Stimulated activated effector memory CD8-positive, alpha-beta T cell treated with anti-CD3 and anti-CD28 coated beads, Interleukin-12 subunit alpha, Interleukin-12 subunit beta, amount 100 ng/mL, for 72 hours (primary cell): ENCODE measurements at regions not wholly inside any gene's neighbourhood (a gene's known extent, or its start where the extent isn't known, plus 50 kb on each side); places are given as distances from the start of the nearest gene placed in this dataset.
A peak's percentile ranks its signal among the peaks of the same experiment; 100 is the strongest.

Experiments used
- ATAC-seq: fragments of 150-1000 bp; cut with Tn5 transposase; 2 replicates; pipeline ENCODE4 v1.10.0; 2021
- DNase-seq, 2 donors: peaks; one replicate each; pipeline ENCODE4 v3.0.0; 2021 to 2022; ENCODE audit warnings: low spot score in 2 of 2
- H3K27ac Mint-ChIP-seq: one replicate; pipeline ENCODE4 v1.8.0; 2022; ENCODE audit warnings: mild to moderate bottlenecking, mixed read lengths
- H3K36me3 Mint-ChIP-seq: one replicate; pipeline ENCODE4 v1.8.0; 2022; ENCODE audit warnings: mild to moderate bottlenecking, mixed read lengths
- H3K4me1 Mint-ChIP-seq: one replicate; pipeline ENCODE4 v1.8.0; 2022; ENCODE audit warnings: mixed read lengths
- H3K4me3 Mint-ChIP-seq: one replicate; pipeline ENCODE4 v1.8.0; 2022; ENCODE audit warnings: mild to moderate bottlenecking, mixed read lengths
- H3K9me3 Mint-ChIP-seq: one replicate; pipeline ENCODE4 v1.8.0; 2022; ENCODE audit warnings: mixed read lengths

DNA sequence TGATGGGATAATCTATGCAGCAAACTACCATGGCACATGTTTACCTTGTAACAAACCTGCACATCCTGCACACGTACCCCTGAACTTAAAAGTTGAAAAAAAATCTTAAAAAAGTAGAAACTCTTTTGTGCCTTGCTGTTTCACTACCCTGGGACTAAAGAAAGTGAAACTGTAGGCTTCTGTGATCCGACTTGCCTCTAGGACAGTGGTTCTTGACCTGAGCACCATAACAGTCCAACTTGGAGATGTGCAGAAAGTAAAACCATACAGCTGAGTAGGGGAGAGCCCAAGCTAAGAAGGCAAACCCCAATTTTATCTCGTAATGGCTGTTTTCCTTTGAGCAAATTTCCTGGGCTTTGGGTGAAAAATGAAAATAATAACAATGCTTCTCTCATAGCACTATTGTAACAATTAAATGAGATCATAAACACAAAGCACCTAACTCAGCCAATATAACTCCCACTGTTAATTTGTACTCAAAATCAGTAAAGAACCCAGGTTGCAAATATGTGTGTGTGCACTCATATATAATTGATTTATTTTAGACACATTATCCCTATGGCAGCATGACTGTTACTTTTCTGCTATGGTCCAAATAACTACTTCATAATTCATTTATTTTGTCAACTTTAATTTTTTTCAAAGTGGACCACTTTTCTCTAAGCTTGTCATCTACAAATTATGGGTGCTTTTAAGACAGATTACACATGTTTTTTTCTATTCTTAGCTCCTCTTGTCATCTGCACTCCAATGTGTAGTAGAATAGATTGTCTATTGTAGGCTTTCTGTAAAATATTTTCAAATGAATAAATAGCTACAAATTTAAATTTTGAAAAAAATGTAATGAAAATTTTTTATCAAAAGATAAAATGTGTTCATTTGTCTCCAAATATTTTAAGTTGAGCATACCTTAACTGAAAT lies 334.9 kb downstream of the BTG1 start:
- H3K9me3 Mint-ChIP-seq = peaks cover 12% of the 10 kb centered on the region
- no peaks in the 10 kb centered on the region for H3K36me3 Mint-ChIP-seq
- no peak overlapping the region for H3K4me3 Mint-ChIP-seq
- H3K27ac Mint-ChIP-seq = no peak overlapping the region
- ATAC-seq (no peak), DNase-seq (no peak)
- peaks cover 12% of the 10 kb centered on the region for H3K4me1 Mint-ChIP-seq

DNA sequence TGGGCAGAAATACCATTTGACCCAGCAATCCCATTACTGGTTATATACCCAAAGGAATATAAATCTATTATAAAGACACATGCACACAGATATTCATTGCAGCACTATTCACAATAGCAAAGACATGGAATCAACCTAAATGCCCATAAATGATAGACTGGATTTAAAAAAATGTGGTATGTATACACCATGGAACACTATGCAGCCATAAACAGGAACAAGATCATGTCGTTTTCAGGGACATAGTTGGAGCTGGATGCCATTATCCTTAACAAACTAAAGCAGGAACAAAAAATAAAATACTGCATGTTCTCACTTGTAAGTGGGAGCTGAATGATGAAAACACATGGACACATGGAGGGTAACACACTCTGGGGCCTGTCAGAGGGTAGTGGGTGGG lies 335.6 kb downstream of the BTG1 start:
- ATAC-seq (no peak), DNase-seq (no peak)
- H3K27ac Mint-ChIP-seq = no peak overlapping the region
- H3K4me1 Mint-ChIP-seq = peaks cover 12% of the 10 kb centered on the region
- H3K36me3 Mint-ChIP-seq = no peaks in the 10 kb centered on the region
- H3K9me3 Mint-ChIP-seq = peaks cover 16% of the 10 kb centered on the region
- no peak overlapping the region for H3K4me3 Mint-ChIP-seq

DNA sequence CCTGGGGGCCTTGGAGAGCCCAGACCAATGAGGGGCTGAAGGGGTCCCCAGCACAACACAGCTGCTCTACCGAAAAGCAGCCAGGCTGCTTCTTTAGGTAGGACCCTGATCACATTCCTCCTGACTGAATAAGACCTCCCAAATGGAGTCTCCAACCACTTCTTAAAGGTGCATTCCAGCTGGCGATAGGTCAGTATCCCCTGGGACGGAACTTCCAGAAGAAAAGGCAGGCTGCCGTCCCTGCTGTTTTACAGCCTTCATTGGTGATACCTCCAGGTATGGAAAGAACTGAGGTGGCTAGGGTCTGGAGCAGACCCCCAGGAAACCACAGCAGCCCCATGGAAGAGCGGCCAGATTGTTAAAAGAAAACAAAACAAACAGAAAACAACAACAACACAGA lies 340.6 kb downstream of the BTG1 start:
- Mint-ChIP-seq H3K27ac (no peak overlapping the region), H3K4me1 (no peaks in the 10 kb centered on the region), H3K9me3 (peaks cover 16% of the 10 kb centered on the region), H3K4me3 (no peak overlapping the region), H3K36me3 (no peaks in the 10 kb centered on the region)
- DNase-seq (no peak), ATAC-seq (no peak)

DNA sequence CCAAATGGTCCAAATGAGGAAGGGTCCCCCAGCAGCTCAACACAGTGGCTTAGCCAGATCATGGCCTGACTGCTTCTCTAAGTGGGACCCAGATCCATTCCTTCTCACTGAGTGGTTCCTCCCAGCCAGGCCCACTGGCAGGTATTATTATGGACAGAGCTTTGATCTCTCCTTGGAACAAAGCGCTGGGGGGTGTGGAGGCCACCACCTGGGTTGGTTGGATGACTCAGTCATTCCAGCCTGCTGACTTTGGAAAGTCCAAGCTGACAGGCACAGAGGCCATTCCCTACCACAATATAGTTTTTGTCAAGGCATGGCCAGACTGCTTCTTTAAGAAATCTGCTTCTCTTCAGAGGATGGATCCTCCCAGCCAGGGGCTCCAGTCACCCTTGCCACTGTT lies 341.1 kb downstream of the BTG1 start:
- no peaks in the 10 kb centered on the region for H3K4me1 Mint-ChIP-seq
- no peaks in the 10 kb centered on the region for H3K36me3 Mint-ChIP-seq
- DNase-seq = no peak
- ATAC-seq = no peak
- peaks cover 16% of the 10 kb centered on the region for H3K9me3 Mint-ChIP-seq
- no peak overlapping the region for H3K4me3 Mint-ChIP-seq
- no peak overlapping the region for H3K27ac Mint-ChIP-seq

DNA sequence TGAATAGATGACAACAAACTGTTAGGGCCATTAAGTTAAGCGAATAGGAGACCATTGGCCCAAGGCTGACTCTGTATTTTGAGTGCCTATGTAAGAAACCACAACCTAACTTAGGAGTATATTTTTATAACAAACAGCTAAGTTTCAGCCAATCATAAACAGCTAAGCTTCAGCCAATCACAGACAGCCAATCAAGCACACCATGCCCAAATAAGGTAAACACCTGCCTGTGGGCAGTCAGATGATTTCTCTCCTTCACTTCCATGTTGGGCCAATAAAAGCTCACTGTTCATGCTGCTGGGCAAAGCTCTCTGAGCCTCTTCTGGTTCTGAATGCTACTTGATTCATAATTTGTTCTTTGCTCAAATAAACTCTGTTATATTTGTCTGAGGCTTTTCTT lies 344.6 kb downstream of the BTG1 start:
- Mint-ChIP-seq H3K4me3 (no peak overlapping the region), H3K9me3 (peaks cover 5% of the 10 kb centered on the region), H3K4me1 (no peaks in the 10 kb centered on the region), H3K36me3 (no peaks in the 10 kb centered on the region), H3K27ac (no peak overlapping the region)
- DNase-seq (no peak), ATAC-seq (no peak)

DNA sequence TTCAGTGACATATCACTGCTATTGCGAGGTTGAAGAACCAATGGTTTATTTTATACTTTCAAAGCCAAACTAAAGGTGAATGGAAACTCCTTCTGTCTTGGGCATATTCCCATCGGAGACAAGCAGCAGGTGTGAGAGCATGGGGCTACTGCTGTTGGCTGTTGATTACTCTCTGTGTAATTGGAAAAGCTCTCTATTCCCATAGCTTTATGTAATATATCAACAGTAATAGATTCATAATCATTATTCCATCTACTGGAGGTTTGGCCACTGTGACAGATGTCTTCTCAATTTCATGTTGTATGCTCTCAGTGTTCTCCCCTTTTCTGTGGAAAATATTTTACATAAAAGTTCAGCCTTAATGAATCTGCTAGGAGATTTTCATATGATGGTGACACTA lies 352.0 kb downstream of the BTG1 start:
- no peak for ATAC-seq
- Mint-ChIP-seq H3K36me3 (no peaks in the 10 kb centered on the region), H3K9me3 (no peaks in the 10 kb centered on the region)

DNA sequence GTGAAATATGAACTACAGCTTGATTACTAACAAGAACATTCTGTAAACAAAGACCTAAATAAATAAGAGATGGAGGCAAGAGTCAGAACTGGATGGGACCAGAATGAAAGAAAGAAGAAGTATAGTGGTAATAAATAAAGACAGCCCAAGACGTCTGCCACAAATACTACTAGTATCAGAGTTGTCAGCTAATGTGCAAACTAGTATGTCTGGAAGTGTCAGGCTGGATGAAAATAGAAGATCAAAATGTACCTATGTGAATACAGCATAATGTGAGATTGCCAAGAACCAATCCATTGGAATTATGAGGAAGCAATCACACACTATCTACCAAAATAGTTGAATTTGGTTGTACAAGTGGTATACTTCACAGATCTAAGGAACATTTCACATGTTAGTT lies 353.0 kb downstream of the BTG1 start:
- no peaks in the 10 kb centered on the region for H3K4me1 Mint-ChIP-seq
- no peak overlapping the region for H3K4me3 Mint-ChIP-seq
- no peaks in the 10 kb centered on the region for H3K9me3 Mint-ChIP-seq
- no peak for ATAC-seq
- DNase-seq = no peak
- no peak overlapping the region for H3K27ac Mint-ChIP-seq
- H3K36me3 Mint-ChIP-seq = no peaks in the 10 kb centered on the region

More for the DNA sequence above, 352.0 kb downstream of the BTG1 start:
- Mint-ChIP-seq H3K27ac (no peak overlapping the region), H3K4me3 (no peak overlapping the region), H3K4me1 (no peaks in the 10 kb centered on the region)
- DNase-seq = no peak

DNA sequence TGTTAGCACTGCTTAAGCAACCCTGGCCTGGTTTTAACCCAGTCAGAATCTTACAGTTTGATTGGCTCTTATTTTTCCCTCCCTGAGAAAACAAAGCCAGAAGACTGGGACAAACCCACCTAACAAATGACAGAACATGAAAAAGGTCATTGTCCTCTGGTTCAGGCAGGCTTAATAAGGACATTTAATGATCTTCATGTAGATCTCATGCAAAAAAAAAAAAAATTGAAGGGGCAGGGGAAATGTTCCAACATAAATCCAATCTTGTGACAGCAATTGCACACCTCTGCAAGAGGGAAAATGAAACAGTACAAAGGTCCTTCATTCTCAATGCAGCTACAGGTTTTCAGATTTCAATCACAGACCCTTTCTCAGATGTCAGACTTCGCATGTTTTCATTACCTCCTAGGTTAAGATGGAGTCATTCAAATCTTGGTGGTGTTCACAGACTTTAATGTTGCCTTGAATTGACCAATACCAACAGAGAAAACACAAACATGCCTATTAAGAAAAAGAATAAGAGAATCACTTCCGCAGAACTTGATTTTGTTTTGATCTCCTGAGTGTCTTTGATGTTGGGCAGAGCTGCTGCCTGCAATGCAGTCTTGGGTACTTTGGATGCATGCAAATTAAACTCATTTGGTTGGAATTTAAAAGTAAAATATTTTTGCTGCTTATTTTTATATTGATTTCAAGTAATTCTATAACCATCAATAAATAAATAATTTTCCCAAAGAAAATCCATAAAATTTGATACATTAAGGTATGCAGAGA lies 359.0 kb downstream of the BTG1 start:
- no peak overlapping the region for H3K27ac Mint-ChIP-seq
- DNase-seq (no peak), ATAC-seq (no peak)
- H3K4me3 Mint-ChIP-seq = no peak overlapping the region
- no peaks in the 10 kb centered on the region for H3K9me3 Mint-ChIP-seq
- no peaks in the 10 kb centered on the region for H3K36me3 Mint-ChIP-seq
- peaks cover 6% of the 10 kb centered on the region for H3K4me1 Mint-ChIP-seq

DNA sequence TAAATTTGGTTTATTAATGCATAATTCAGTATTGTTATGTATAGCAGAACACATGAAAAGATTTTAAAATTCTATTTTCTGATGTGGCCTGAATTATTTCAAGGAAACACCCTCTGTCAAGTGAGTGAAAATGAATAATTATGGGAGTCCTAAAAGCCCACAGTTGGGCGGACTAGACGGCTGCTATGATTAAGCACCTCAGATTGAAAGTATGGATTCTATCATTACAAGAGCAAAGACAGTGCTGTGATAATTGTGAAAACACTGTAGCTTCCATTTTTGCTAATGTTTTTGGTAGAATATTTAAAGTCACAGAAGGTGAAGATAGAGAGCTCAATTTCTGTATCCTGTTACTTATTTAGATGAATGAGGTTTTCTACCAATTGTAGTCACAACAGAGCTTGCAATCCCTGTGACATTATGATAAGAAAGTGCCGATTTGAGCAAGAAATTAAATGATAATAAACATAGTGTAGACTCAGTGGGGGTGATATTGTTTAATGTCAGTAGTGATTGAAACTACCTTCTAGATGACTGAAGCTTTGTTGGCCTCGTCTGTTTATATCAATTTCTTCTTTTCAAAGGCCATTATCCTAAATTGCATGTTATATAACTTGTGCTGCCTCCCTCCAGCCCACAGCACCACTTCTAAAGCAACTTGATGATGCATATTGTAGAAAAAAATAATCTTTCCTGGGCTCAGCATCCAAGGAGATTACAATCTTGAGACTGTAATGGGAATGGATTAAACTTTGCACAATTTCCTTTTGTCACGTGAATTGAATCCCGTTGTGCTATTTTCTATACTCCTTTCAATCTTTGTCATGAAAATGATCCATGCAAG lies 359.8 kb downstream of the BTG1 start:
- DNase-seq (peak in 1 of 2 donors; percentile 53), ATAC-seq (peak; percentile 99)
- H3K9me3 Mint-ChIP-seq = no peaks in the 10 kb centered on the region
- no peak overlapping the region for H3K27ac Mint-ChIP-seq
- peaks cover 6% of the 10 kb centered on the region for H3K4me1 Mint-ChIP-seq
- peak overlapping the region; percentile 25 for H3K4me3 Mint-ChIP-seq
- no peaks in the 10 kb centered on the region for H3K36me3 Mint-ChIP-seq

DNA sequence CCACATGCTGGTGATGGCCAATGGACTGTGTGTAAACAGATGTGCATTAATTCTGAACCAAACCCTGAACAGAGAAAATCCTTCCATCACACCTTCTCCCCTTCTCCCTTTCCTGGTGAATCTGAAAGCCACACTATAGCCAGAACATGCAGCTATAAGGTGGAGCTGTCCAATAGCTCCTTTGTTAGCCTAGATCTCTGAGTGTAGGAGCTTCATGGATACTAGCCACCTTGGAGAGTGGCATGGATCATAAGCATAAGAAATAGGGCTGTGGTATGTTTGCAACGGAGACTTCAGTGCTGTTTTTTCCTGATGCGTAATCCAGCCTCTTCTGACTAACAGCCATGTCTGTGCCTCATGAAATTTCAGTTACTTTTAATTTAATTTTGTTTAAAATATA lies 364.5 kb downstream of the BTG1 start:
- no peak for ATAC-seq
- Mint-ChIP-seq H3K36me3 (peaks cover 8% of the 10 kb centered on the region), H3K9me3 (no peaks in the 10 kb centered on the region), H3K27ac (no peak overlapping the region), H3K4me1 (peaks cover 22% of the 10 kb centered on the region), H3K4me3 (no peak overlapping the region)
- no peak for DNase-seq

DNA sequence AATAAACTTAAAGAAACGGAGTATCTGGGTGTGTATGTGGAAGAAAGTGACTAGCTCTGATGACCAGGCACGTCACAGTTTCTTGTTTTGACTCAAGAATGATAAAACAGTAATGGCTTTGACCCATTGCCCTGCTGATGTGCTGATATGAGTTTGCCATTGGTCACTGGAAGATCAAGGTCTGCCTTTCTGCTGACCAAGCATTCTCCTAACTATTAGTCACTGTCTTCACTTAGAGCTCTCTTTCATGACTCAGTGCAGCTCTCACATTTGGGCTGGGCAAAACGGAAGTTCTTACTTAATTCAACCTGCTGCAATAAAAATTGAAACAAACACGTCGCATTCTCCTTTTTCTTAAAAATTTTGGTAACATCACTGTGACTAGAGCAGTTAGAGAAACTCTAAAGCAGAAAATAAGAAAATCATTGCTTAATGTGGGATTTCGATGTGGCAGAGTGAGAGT lies 366.7 kb downstream of the BTG1 start:
- Mint-ChIP-seq H3K4me1 (peaks cover 17% of the 10 kb centered on the region), H3K4me3 (peak overlapping the region; percentile 41), H3K36me3 (peaks cover 8% of the 10 kb centered on the region), H3K9me3 (no peaks in the 10 kb centered on the region), H3K27ac (peak overlapping the region; percentile 86)
- ATAC-seq = peak; percentile 100
- DNase-seq = peak; percentile 16 to 71

DNA sequence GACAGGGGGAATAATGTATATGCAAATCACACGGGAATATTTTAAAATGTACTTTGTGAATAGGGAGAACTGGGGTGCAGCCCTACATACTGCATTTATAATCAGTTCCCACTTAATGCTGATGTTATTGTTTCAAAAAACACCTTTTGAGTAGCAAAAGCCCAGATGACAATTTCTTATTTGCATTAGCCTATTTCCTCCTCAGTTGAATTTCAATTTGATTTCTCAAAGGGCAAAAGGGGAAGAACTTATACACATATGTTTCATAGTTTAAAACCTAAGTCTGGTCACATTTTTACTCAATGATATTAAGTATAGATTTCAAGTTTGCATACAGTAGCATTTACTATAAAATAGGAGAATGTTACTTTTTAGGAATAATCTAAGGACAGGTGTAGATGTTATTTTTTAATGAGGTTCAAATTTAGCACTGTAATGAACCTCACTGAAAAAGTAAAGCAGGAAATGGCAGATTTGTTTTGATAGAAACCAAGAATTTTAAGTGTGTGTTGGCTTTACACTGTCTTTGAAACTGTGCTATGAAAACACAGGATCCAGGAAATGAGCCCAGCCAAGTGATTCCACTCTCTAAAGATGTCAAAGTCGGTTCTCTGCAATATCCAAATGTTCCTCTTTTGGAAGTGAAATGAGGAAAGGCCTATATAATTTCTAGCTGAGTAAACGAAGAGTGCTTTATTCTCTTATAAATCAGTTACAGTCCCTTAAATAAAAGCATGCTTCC lies 367.4 kb downstream of the BTG1 start:
- H3K9me3 Mint-ChIP-seq = no peaks in the 10 kb centered on the region
- peak overlapping the region; percentile 41 for H3K4me3 Mint-ChIP-seq
- DNase-seq = no peak
- peaks cover 8% of the 10 kb centered on the region for H3K36me3 Mint-ChIP-seq
- H3K4me1 Mint-ChIP-seq = peaks cover 17% of the 10 kb centered on the region
- ATAC-seq = peak; percentile 33
- peak overlapping the region; percentile 86 for H3K27ac Mint-ChIP-seq

DNA sequence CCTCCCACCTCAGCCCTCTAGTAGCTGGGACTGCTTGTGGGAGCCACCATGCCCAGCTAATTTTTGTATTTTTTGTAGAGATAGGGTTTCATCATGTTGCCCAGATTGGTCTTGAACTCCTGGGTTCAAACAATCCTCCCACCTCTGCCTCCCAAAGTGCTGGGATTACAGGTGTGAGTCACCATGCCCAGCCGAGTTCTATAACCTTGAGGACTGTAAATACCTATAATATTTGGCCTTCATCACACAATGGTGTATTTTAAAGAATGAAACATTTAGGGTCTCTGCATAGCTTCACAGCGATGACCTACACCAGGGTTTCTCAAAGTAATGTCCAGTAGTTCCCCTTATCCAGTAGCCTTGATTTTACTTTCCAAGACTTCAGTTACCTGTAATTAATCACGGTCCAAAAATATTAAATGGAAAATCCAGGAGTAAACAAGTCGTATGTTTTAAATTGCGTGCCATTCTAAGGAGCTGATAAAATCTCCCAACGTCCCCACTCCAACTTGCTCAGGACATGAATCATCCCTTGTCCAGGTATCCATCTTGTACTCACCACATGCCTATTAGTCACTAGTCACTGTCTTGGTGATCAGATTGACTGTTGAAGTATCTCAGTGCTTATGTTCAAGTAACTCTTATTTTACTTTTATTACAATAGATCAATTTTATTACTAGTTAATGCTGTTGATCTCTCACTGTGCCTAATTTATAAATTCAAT lies 368.2 kb downstream of the BTG1 start:
- peak; percentile 51 for ATAC-seq
- DNase-seq = no peak
- H3K27ac Mint-ChIP-seq = peak overlapping the region; percentile 86
- peak overlapping the region; percentile 41 for H3K4me3 Mint-ChIP-seq
- H3K36me3 Mint-ChIP-seq = peaks cover 8% of the 10 kb centered on the region
- peaks cover 17% of the 10 kb centered on the region for H3K4me1 Mint-ChIP-seq
- H3K9me3 Mint-ChIP-seq = no peaks in the 10 kb centered on the region

DNA sequence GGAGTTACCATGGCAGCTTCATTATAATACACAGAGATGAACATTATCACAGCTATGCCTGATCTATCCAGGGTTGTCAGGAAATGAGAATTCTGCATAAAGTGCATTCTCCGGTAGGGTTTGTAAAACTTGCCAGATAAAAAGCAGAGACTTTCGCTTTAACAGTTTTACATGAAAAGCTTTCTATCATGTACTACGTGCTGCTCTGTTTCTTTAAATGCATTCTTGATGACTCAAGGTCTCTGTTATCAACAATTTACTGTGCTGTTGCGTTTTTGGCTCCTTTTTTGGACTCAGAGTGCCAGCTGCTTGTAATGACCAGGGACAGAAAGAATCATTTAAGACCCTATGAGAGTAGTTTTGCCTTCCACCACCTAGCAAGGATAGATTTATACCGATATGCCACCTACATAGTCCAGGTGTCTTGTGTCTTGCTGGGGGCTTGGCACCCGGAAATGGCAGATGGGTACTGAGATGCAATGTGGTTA lies 371.2 kb downstream of the BTG1 start:
- peaks cover 17% of the 10 kb centered on the region for H3K4me1 Mint-ChIP-seq
- no peak overlapping the region for H3K4me3 Mint-ChIP-seq
- H3K9me3 Mint-ChIP-seq = no peaks in the 10 kb centered on the region
- no peak for ATAC-seq
- no peak for DNase-seq
- H3K27ac Mint-ChIP-seq = no peak overlapping the region
- H3K36me3 Mint-ChIP-seq = peaks cover 8% of the 10 kb centered on the region
